ENCODE measurements at regions not wholly inside any gene's neighbourhood (a gene's known extent, or its start where the extent isn't known, plus 50 kb on each side); places are given as distances from the start of the nearest gene placed in this dataset.

DNA sequence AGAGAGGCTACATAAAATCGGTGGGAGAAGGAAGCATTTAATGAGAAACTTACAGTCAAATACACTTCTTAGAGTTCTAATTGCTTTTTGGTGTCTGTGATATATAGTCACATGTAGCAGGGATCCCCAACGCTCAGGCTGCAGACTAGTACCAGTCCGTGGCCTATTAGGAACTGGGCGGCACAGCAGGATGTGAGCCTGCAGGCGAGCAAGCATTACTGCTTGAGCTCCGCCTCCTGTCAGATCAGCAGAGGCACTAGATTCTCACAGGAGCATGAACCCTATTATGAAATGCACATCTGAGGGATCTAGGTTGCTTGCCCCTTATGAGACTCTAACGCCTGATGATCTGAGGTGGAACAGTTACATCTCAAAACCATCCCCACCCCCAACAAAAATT, 158.5 kb downstream of the TANC2 start:
- DNase-seq (ENCODE audit: low spot score) = no peak
- Histone ChIP-seq H3K4me1 (ENCODE audit: insufficient read depth, poor library complexity, severe bottlenecking) (no peaks in the 10 kb centered on the region), H3K4me3 (ENCODE audit: severe bottlenecking) (no peak overlapping the region), H3K27me3 (ENCODE audit: insufficient read depth, poor library complexity, severe bottlenecking) (no peaks in the 10 kb centered on the region), H3K36me3 (ENCODE audit: low read depth) (peaks cover 36% of the 10 kb centered on the region), H3K9me3 (ENCODE audit: severe bottlenecking) (no peaks in the 10 kb centered on the region), H3K27ac (ENCODE audit: poor library complexity, severe bottlenecking) (no peak overlapping the region)
- ATAC-seq (ENCODE audit: low read depth) = peak; percentile 40; the same call in 1 of the 3 replicates
- TF ChIP-seq CTCF (IDR thresholded peaks at IDR 0.05; ENCODE audit: poor library complexity, severe bottlenecking) = no peak

DNA sequence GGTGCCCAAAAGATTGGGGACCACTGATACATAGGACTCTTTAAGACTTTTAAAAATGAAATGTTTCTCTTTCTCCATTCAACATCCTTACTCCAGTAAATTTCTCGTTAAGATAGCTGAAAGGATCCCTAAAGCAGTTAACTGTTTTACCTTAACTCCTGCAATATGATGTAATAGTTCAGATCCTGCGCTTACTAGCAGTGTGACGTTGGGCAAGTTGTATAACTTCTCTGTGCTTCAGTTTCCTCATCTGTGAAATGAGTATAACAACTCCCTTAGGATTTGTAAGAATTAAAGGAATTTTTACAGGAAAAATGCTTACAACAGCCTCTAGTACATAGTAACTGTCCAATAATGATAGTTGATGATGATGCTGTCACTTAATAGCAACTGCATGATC, 158.9 kb downstream of the TANC2 start:
- H3K4me1 ChIP-seq (ENCODE audit: insufficient read depth, poor library complexity, severe bottlenecking) = no peaks in the 10 kb centered on the region
- DNase-seq (ENCODE audit: low spot score) (no peak), ATAC-seq (ENCODE audit: low read depth) (no peak)
- TF ChIP-seq CTCF (IDR thresholded peaks at IDR 0.05; ENCODE audit: poor library complexity, severe bottlenecking) = no peak
- H3K27ac ChIP-seq (ENCODE audit: poor library complexity, severe bottlenecking) = no peak overlapping the region
- peaks cover 38% of the 10 kb centered on the region for H3K36me3 ChIP-seq (ENCODE audit: low read depth)
- H3K9me3 ChIP-seq (ENCODE audit: severe bottlenecking) = no peaks in the 10 kb centered on the region
- H3K4me3 ChIP-seq (ENCODE audit: severe bottlenecking) = no peak overlapping the region
- H3K27me3 ChIP-seq (ENCODE audit: insufficient read depth, poor library complexity, severe bottlenecking) = no peaks in the 10 kb centered on the region

- H3K4me3 ChIP-seq (ENCODE audit: severe bottlenecking) = no peak overlapping the region
- DNase-seq (ENCODE audit: low spot score) (no peak), ATAC-seq (ENCODE audit: low read depth) (no peak)
- no peaks in the 10 kb centered on the region for H3K9me3 ChIP-seq (ENCODE audit: severe bottlenecking)
- no peak overlapping the region for H3K27ac ChIP-seq (ENCODE audit: poor library complexity, severe bottlenecking)
- no peaks in the 10 kb centered on the region for H3K4me1 ChIP-seq (ENCODE audit: insufficient read depth, poor library complexity, severe bottlenecking)
- no peak for TF ChIP-seq CTCF (IDR thresholded peaks at IDR 0.05; ENCODE audit: poor library complexity, severe bottlenecking)
- H3K36me3 ChIP-seq (ENCODE audit: low read depth) = peaks cover 44% of the 10 kb centered on the region
- no peaks in the 10 kb centered on the region for H3K27me3 ChIP-seq (ENCODE audit: insufficient read depth, poor library complexity, severe bottlenecking)
Observed at GRCh38 chr17:63125987-63126386, 160.0 kb downstream of the TANC2 start.

DNA sequence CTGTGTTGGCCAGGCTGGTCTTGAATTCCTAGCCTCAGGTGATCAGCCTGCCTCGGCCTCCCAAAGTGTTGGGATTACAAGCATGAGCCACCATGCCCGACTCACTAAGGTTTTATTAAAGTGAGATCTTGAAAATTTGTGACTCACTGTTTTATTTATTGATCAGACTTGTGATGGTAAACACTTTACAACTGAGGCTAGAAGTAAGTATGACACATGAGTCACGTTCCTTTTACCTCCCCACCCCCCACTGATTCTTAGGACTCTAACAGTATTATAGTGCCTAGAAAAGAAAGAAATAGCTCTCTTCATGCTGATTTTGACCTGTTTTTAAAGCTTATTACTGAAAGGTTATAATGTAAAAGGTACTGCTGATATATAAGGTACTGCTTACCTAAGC, 160.6 kb downstream of the TANC2 start:
- Histone ChIP-seq H3K36me3 (ENCODE audit: low read depth) (peaks cover 46% of the 10 kb centered on the region), H3K27ac (ENCODE audit: poor library complexity, severe bottlenecking) (no peak overlapping the region), H3K4me1 (ENCODE audit: insufficient read depth, poor library complexity, severe bottlenecking) (no peaks in the 10 kb centered on the region), H3K9me3 (ENCODE audit: severe bottlenecking) (no peaks in the 10 kb centered on the region), H3K27me3 (ENCODE audit: insufficient read depth, poor library complexity, severe bottlenecking) (no peaks in the 10 kb centered on the region), H3K4me3 (ENCODE audit: severe bottlenecking) (no peak overlapping the region)
- ATAC-seq (ENCODE audit: low read depth) = peak; percentile 31; the same call in 1 of the 3 replicates
- no peak for TF ChIP-seq CTCF (IDR thresholded peaks at IDR 0.05; ENCODE audit: poor library complexity, severe bottlenecking)
- DNase-seq (ENCODE audit: low spot score) = no peak

DNA sequence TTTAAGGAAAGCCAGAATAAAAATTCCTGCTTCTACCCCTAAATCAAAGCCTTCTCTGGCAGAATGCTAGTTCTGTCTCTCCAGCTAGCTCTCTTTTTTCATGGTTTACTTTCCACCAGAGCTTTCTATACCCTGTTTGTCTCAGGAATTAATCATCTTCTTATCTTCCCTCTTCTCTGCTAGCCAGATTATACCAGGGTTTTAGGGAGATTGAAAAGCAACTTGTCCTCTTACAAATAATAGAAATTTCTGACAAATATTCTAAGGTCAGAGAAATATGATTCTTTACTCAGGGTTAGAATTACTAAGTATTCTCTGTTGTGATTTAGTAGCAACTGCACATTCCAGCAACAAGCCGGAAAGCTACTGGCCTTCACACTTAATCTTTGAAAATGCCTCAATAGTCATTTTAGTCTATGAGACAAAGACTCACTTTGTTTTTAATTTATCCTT, 166.4 kb downstream of the TANC2 start:
- Histone ChIP-seq H3K9me3 (ENCODE audit: severe bottlenecking) (no peaks in the 10 kb centered on the region), H3K4me1 (ENCODE audit: insufficient read depth, poor library complexity, severe bottlenecking) (peaks cover 3% of the 10 kb centered on the region), H3K36me3 (ENCODE audit: low read depth) (peaks cover 66% of the 10 kb centered on the region), H3K27me3 (ENCODE audit: insufficient read depth, poor library complexity, severe bottlenecking) (no peaks in the 10 kb centered on the region), H3K4me3 (ENCODE audit: severe bottlenecking) (no peak overlapping the region), H3K27ac (ENCODE audit: poor library complexity, severe bottlenecking) (no peak overlapping the region)
- ATAC-seq (ENCODE audit: low read depth) = no peak
- no peak for DNase-seq (ENCODE audit: low spot score)
- TF ChIP-seq CTCF (IDR thresholded peaks at IDR 0.05; ENCODE audit: poor library complexity, severe bottlenecking) = no peak
